WTC11 (cell line): ENCODE measurements at regions not wholly inside any gene's neighbourhood (a gene's known extent, or its start where the extent isn't known, plus 50 kb on each side); places are given as distances from the start of the nearest gene placed in this dataset.

Source experiments
- ATAC-seq: fragments of 200-7000 bp; cut with Tn5 transposase; 2 replicates; pipeline ENCODE4 v1.10.0; 2021; ENCODE audit warnings: mild to moderate bottlenecking, moderate library complexity
- CTCF ChIA-PET: fragments of 300-600 bp; sonication (Branson Sonifier 250); formaldehyde crosslinking; loops from one replicate; lab custom pipeline; 2021; ENCODE audit warnings: antibody characterized with exemption; lab: Charles Lee
- POLR2A ChIA-PET: fragments of 350-600 bp; sonication (Branson Sonifier 250); formaldehyde crosslinking; loops from one replicate; lab custom pipeline; 2021; ENCODE audit warnings: antibody characterized with exemption; lab: Charles Lee
- DNase-seq: peaks from one replicate; pipeline ENCODE4 v3.0.0; 2021; ENCODE audit warnings: low spot score
- H3K27ac Mint-ChIP-seq: 2 replicates; pipeline ENCODE4 v1.8.0; 2021; ENCODE audit warnings: mixed read lengths
- H3K27me3 Mint-ChIP-seq: 2 replicates; pipeline ENCODE4 v1.8.0; 2021; ENCODE audit warnings: low read depth, mild to moderate bottlenecking, moderate library complexity, mixed read lengths
- H3K36me3 Mint-ChIP-seq: 2 replicates; pipeline ENCODE4 v1.8.0; 2021; ENCODE audit warnings: mixed read lengths
- H3K4me1 Mint-ChIP-seq: 2 replicates; pipeline ENCODE4 v1.8.0; 2022; ENCODE audit warnings: mixed read lengths
- H3K4me3 Mint-ChIP-seq: 2 replicates; pipeline ENCODE4 v1.8.0; 2021; ENCODE audit warnings: mild to moderate bottlenecking, moderate library complexity, mixed read lengths
- H3K9me3 Mint-ChIP-seq: 2 replicates; pipeline ENCODE4 v1.8.0; 2021; ENCODE audit warnings: mixed read lengths
- MYBL2 ChIP-seq: sonication (generic); formaldehyde crosslinking; IDR thresholded peaks from 2 replicates; pipeline ENCODE4 v1.8.1; 2023; ENCODE audit warnings: mild to moderate bottlenecking, moderate library complexity, missing genetic modification reagents
- NFE2L1 ChIP-seq: sonication (generic); formaldehyde crosslinking; IDR thresholded peaks from 2 replicates; pipeline ENCODE4 v1.8.1; 2023; ENCODE audit warnings: missing genetic modification reagents
- NFYB ChIP-seq: sonication (generic); formaldehyde crosslinking; conservative IDR thresholded peaks from 2 replicates; pipeline ENCODE4 v1.8.0; 2022; ENCODE audit warnings: low read depth, missing genetic modification reagents
- NR1H2 ChIP-seq: sonication (generic); formaldehyde crosslinking; IDR thresholded peaks from 2 replicates; pipeline ENCODE4 v1.9.0; 2021; ENCODE audit warnings: mild to moderate bottlenecking, moderate library complexity, missing genetic modification reagents
- TCF7 ChIP-seq: sonication (generic); formaldehyde crosslinking; IDR thresholded peaks from 2 replicates; pipeline ENCODE4 v1.8.0; 2022; ENCODE audit warnings: mild to moderate bottlenecking, low read depth, missing genetic modification reagents, moderate library complexity
- ZNF121 ChIP-seq: sonication (generic); formaldehyde crosslinking; IDR thresholded peaks from 2 replicates; pipeline ENCODE4 v1.8.0; 2023; ENCODE audit warnings: missing genetic modification reagents
- ZNF317 ChIP-seq: sonication (generic); formaldehyde crosslinking; IDR thresholded peaks from 2 replicates; pipeline ENCODE4 v1.8.1; 2023; ENCODE audit warnings: low read depth, mild to moderate bottlenecking, moderate library complexity, missing genetic modification reagents, borderline replicate concordance
- TF ChIP-seq, protein P1 (sequence below): sonication (generic); formaldehyde crosslinking; IDR thresholded peaks from 2 replicates; pipeline ENCODE4 v1.8.1; 2023; ENCODE audit warnings: mild to moderate bottlenecking, missing genetic modification reagents
- TF ChIP-seq, protein P2 (sequence below): fragments of 250-450 bp; sonication (Bioruptor Pico); IDR thresholded peaks from 2 replicates; pipeline ENCODE4 v1.8.0; 2021; ENCODE audit warnings: mild to moderate bottlenecking
- TF ChIP-seq, protein P3 (sequence below): sonication (generic); formaldehyde crosslinking; IDR thresholded peaks from 2 replicates; pipeline ENCODE4 v1.8.0; 2022; ENCODE audit warnings: mild to moderate bottlenecking, missing genetic modification reagents
- TF ChIP-seq, protein P4 (sequence below): sonication (generic); formaldehyde crosslinking; IDR thresholded peaks from 2 replicates; pipeline ENCODE4 v1.8.1; 2023; ENCODE audit warnings: mild to moderate bottlenecking, missing genetic modification reagents, moderate library complexity
- TF ChIP-seq, protein P5 (sequence below): sonication (generic); formaldehyde crosslinking; IDR thresholded peaks from 2 replicates; pipeline ENCODE4 v1.8.1; 2023; ENCODE audit warnings: mild to moderate bottlenecking, moderate library complexity, missing genetic modification reagents
- TF ChIP-seq, protein P6 (sequence below): sonication (generic); formaldehyde crosslinking; IDR thresholded peaks from 2 replicates; pipeline ENCODE4 v1.8.0; 2023; ENCODE audit warnings: mild to moderate bottlenecking, missing genetic modification reagents
- TF ChIP-seq, protein P7 (sequence below): fragments of 250-450 bp; sonication (Bioruptor Pico); IDR thresholded peaks from 2 replicates; pipeline ENCODE4 v1.9.0; 2021; ENCODE audit warnings: mild to moderate bottlenecking
- TF ChIP-seq, protein P8 (sequence below): fragments of 250-450 bp; sonication (Bioruptor Pico); IDR thresholded peaks from 2 replicates; pipeline ENCODE4 v2.1.2; 2022; ENCODE audit warnings: mild to moderate bottlenecking, moderate library complexity
- TF ChIP-seq, protein P9 (sequence below): fragments of 250-450 bp; sonication (Bioruptor Pico); conservative IDR thresholded peaks from 2 replicates; pipeline ENCODE4 v1.9.0; 2021; ENCODE audit warnings: mild to moderate bottlenecking

DNA sequence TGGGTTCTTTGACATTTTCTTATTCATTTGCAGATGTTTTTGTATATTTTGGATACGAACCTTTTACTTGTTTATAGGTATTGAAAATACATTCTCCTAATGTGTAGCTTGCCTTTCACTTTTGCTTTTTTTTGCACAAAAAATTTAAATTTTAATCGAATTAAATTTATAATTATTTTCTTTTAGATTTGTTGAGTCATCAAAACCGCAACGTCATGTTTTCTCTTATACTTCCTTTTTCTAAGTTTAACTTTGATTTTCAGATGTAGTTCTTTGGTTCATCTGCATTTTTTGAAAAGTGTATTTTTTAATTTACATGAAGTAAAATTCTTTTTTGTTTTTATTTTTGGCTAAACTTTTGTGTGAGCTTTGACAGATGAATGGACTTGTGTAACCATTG is 243.7 kb upstream of the DPYD start:
- Mint-ChIP-seq H3K9me3 (peaks cover 8% of the 10 kb centered on the region; the same call in 1 of the 2 replicates), H3K27me3 (no peaks in the 10 kb centered on the region), H3K36me3 (no peaks in the 10 kb centered on the region), H3K4me1 (no peaks in the 10 kb centered on the region), H3K4me3 (no peak overlapping the region), H3K27ac (no peak overlapping the region)
- CTCF ChIA-PET: no interaction called here
- TF ChIP-seq NR1H2 (CRISPR knock-in tag): no peak
- TF ChIP-seq, protein P1, sequence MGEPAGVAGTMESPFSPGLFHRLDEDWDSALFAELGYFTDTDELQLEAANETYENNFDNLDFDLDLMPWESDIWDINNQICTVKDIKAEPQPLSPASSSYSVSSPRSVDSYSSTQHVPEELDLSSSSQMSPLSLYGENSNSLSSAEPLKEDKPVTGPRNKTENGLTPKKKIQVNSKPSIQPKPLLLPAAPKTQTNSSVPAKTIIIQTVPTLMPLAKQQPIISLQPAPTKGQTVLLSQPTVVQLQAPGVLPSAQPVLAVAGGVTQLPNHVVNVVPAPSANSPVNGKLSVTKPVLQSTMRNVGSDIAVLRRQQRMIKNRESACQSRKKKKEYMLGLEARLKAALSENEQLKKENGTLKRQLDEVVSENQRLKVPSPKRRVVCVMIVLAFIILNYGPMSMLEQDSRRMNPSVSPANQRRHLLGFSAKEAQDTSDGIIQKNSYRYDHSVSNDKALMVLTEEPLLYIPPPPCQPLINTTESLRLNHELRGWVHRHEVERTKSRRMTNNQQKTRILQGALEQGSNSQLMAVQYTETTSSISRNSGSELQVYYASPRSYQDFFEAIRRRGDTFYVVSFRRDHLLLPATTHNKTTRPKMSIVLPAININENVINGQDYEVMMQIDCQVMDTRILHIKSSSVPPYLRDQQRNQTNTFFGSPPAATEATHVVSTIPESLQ (CRISPR knock-in tag): no peak
- TF ChIP-seq, protein P2, sequence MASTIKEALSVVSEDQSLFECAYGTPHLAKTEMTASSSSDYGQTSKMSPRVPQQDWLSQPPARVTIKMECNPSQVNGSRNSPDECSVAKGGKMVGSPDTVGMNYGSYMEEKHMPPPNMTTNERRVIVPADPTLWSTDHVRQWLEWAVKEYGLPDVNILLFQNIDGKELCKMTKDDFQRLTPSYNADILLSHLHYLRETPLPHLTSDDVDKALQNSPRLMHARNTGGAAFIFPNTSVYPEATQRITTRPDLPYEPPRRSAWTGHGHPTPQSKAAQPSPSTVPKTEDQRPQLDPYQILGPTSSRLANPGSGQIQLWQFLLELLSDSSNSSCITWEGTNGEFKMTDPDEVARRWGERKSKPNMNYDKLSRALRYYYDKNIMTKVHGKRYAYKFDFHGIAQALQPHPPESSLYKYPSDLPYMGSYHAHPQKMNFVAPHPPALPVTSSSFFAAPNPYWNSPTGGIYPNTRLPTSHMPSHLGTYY (CRISPR knock-in tag): no peak
- TF ChIP-seq, protein P3, sequence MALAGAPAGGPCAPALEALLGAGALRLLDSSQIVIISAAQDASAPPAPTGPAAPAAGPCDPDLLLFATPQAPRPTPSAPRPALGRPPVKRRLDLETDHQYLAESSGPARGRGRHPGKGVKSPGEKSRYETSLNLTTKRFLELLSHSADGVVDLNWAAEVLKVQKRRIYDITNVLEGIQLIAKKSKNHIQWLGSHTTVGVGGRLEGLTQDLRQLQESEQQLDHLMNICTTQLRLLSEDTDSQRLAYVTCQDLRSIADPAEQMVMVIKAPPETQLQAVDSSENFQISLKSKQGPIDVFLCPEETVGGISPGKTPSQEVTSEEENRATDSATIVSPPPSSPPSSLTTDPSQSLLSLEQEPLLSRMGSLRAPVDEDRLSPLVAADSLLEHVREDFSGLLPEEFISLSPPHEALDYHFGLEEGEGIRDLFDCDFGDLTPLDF (CRISPR knock-in tag): no peak
- TF ChIP-seq, protein P4, sequence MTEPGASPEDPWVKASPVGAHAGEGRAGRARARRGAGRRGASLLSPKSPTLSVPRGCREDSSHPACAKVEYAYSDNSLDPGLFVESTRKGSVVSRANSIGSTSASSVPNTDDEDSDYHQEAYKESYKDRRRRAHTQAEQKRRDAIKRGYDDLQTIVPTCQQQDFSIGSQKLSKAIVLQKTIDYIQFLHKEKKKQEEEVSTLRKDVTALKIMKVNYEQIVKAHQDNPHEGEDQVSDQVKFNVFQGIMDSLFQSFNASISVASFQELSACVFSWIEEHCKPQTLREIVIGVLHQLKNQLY (CRISPR knock-in tag): no peak
- TF ChIP-seq, protein P5, sequence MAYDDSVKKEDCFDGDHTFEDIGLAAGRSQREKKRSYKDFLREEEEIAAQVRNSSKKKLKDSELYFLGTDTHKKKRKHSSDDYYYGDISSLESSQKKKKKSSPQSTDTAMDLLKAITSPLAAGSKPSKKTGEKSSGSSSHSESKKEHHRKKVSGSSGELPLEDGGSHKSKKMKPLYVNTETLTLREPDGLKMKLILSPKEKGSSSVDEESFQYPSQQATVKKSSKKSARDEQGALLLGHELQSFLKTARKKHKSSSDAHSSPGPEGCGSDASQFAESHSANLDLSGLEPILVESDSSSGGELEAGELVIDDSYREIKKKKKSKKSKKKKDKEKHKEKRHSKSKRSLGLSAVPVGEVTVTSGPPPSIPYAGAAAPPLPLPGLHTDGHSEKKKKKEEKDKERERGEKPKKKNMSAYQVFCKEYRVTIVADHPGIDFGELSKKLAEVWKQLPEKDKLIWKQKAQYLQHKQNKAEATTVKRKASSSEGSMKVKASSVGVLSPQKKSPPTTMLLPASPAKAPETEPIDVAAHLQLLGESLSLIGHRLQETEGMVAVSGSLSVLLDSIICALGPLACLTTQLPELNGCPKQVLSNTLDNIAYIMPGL (CRISPR knock-in tag): no peak
- TF ChIP-seq MYBL2 (CRISPR knock-in tag): no peak
- TF ChIP-seq, protein P6, sequence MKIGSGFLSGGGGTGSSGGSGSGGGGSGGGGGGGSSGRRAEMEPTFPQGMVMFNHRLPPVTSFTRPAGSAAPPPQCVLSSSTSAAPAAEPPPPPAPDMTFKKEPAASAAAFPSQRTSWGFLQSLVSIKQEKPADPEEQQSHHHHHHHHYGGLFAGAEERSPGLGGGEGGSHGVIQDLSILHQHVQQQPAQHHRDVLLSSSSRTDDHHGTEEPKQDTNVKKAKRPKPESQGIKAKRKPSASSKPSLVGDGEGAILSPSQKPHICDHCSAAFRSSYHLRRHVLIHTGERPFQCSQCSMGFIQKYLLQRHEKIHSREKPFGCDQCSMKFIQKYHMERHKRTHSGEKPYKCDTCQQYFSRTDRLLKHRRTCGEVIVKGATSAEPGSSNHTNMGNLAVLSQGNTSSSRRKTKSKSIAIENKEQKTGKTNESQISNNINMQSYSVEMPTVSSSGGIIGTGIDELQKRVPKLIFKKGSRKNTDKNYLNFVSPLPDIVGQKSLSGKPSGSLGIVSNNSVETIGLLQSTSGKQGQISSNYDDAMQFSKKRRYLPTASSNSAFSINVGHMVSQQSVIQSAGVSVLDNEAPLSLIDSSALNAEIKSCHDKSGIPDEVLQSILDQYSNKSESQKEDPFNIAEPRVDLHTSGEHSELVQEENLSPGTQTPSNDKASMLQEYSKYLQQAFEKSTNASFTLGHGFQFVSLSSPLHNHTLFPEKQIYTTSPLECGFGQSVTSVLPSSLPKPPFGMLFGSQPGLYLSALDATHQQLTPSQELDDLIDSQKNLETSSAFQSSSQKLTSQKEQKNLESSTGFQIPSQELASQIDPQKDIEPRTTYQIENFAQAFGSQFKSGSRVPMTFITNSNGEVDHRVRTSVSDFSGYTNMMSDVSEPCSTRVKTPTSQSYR: no peak
- TF ChIP-seq, protein P7, sequence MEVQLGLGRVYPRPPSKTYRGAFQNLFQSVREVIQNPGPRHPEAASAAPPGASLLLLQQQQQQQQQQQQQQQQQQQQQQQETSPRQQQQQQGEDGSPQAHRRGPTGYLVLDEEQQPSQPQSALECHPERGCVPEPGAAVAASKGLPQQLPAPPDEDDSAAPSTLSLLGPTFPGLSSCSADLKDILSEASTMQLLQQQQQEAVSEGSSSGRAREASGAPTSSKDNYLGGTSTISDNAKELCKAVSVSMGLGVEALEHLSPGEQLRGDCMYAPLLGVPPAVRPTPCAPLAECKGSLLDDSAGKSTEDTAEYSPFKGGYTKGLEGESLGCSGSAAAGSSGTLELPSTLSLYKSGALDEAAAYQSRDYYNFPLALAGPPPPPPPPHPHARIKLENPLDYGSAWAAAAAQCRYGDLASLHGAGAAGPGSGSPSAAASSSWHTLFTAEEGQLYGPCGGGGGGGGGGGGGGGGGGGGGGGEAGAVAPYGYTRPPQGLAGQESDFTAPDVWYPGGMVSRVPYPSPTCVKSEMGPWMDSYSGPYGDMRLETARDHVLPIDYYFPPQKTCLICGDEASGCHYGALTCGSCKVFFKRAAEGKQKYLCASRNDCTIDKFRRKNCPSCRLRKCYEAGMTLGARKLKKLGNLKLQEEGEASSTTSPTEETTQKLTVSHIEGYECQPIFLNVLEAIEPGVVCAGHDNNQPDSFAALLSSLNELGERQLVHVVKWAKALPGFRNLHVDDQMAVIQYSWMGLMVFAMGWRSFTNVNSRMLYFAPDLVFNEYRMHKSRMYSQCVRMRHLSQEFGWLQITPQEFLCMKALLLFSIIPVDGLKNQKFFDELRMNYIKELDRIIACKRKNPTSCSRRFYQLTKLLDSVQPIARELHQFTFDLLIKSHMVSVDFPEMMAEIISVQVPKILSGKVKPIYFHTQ (CRISPR knock-in tag): no peak
- no peak for TF ChIP-seq TCF7 (CRISPR knock-in tag)
- TF ChIP-seq, protein P8, sequence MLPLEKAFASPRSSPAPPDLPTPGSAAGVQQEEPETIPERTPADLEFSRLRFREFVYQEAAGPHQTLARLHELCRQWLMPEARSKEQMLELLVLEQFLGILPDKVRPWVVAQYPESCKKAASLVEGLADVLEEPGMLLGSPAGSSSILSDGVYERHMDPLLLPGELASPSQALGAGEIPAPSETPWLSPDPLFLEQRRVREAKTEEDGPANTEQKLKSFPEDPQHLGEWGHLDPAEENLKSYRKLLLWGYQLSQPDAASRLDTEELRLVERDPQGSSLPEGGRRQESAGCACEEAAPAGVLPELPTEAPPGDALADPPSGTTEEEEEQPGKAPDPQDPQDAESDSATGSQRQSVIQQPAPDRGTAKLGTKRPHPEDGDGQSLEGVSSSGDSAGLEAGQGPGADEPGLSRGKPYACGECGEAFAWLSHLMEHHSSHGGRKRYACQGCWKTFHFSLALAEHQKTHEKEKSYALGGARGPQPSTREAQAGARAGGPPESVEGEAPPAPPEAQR (CRISPR knock-in tag): no peak
- TF ChIP-seq, protein P9, sequence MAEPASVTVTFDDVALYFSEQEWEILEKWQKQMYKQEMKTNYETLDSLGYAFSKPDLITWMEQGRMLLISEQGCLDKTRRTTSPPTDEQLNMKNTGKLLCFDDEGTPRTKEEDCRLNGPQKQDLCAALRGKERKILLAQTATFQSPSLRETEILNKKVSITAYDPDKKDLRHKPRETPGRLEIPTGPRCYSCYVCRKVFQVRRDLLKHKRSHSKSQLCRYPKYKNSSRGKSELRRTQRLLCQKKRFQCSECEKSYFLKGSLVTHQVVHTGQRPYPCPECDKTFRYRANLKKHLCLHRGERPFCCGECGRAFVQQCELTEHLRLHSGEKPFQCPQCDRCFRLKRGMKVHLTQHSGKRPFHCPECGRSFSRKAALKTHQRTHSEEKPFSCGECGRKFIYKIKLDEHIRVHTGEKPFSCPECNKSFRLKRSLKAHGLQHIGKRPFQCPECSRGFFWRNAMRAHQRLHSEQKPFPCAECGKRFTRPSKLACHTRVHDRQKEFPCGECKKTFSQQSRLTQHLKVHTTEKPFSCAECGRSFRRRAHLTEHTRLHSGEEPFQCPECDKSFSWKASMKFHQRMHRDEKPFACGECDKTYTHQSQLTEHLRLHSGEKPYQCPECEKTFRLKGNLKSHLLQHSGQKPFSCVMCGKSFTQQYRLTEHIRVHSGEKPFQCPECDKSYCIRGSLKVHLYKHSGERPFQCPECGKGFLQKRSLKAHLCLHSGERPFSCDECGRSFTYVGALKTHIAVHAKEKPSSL (CRISPR knock-in tag): no peak
- TF ChIP-seq ZNF317: no peak
- TF ChIP-seq ZNF121: no peak
- TF ChIP-seq NFE2L1: no peak
- TF ChIP-seq NFYB (CRISPR knock-in tag): no peak
- DNase-seq: no peak
- POLR2A ChIA-PET: no interaction called here
- ATAC-seq: no peak
